Breast epithelium (tissue), 4 donors: ENCODE measurements at regions not wholly inside any gene's neighbourhood (a gene's known extent, or its start where the extent isn't known, plus 50 kb on each side); places are given as distances from the start of the nearest gene placed in this dataset.
A peak's percentile ranks its signal among the peaks of the same experiment; 100 is the strongest.

ENCODE experiments used
- DNase-seq, 2 donors: peaks; one replicate each; pipeline ENCODE4 v3.0.0-alpha.2; 2019; ENCODE audit warnings: low spot score in 2 of 2
- H3K27ac ChIP-seq, 2 donors: fragments of 200-600 bp; sonication (generic) in 1 of 2; one replicate each; pipeline ENCODE4 v1.5.1; 2016 to 2019; ENCODE audit warnings: mild to moderate bottlenecking in 1 of 2
- H3K27me3 ChIP-seq, 2 donors: fragments of 200-600 bp; sonication (generic) in 1 of 2; one replicate each; pipeline versions ENCODE4 v1.5.1 to v1.6.0; 2017 to 2019; ENCODE audit warnings: control low read depth in 1 of 2, mild to moderate bottlenecking in 1 of 2
- H3K36me3 ChIP-seq: fragments of 200-600 bp; one replicate; pipeline ENCODE4 v1.5.1; 2019
- H3K4me1 ChIP-seq, 2 donors: fragments of 200-600 bp; sonication (generic); one replicate each; pipeline ENCODE4 v1.5.1; 2016 to 2019; ENCODE audit warnings: control low read depth in 1 of 2
- H3K4me3 ChIP-seq, 3 donors: fragments of 200-600 bp; sonication (generic); 1 replicate in 2 of 3; 2 replicates in 1 of 3; pipeline ENCODE4 v1.5.1; 2016 to 2019; ENCODE audit warnings: mild to moderate bottlenecking in 3 of 3, moderate library complexity in 2 of 3
- H3K9me3 ChIP-seq, 2 donors: fragments of 200-600 bp; sonication (generic) in 1 of 2; one replicate each; pipeline ENCODE4 v1.5.1; 2016 to 2019; ENCODE audit warnings: control low read depth in 1 of 2
- POLR2A ChIP-seq: fragments of 450-650 bp; IDR thresholded peaks from one replicate; pipeline ENCODE4 v1.6.1; 2016; ENCODE audit warnings: antibody characterized with exemption, mild to moderate bottlenecking, moderate library complexity
- POLR2AphosphoS5 ChIP-seq, 3 donors: sonication (generic); formaldehyde crosslinking; IDR thresholded peaks; one replicate each; pipeline ENCODE4 v1.6.1; 2017; ENCODE audit warnings: antibody characterized with exemption in 3 of 3
- intact Hi-C: fragments of 100-400 bp; cut with DNase I; formaldehyde crosslinking; loops from one replicate; pipeline ENCODE4 v1.15.1; 2023; ENCODE audit warnings: low total_unique reads
- TF ChIP-seq, protein P1 (sequence below), 3 donors: fragments of 450-650 bp; IDR thresholded peaks; one replicate each; pipeline ENCODE4 v1.5.1; 2016 to 2017; ENCODE audit warnings: antibody characterized with exemption in 3 of 3, mild to moderate bottlenecking in 3 of 3, moderate library complexity in 3 of 3

GRCh38 chr13:73198991-73199411 is 140.2 kb downstream of the KLF5 start:
- TF ChIP-seq POLR2A (no peak), POLR2AphosphoS5 (IDR thresholded peaks at IDR 0.05) (no peak)
- TF ChIP-seq, protein P1, sequence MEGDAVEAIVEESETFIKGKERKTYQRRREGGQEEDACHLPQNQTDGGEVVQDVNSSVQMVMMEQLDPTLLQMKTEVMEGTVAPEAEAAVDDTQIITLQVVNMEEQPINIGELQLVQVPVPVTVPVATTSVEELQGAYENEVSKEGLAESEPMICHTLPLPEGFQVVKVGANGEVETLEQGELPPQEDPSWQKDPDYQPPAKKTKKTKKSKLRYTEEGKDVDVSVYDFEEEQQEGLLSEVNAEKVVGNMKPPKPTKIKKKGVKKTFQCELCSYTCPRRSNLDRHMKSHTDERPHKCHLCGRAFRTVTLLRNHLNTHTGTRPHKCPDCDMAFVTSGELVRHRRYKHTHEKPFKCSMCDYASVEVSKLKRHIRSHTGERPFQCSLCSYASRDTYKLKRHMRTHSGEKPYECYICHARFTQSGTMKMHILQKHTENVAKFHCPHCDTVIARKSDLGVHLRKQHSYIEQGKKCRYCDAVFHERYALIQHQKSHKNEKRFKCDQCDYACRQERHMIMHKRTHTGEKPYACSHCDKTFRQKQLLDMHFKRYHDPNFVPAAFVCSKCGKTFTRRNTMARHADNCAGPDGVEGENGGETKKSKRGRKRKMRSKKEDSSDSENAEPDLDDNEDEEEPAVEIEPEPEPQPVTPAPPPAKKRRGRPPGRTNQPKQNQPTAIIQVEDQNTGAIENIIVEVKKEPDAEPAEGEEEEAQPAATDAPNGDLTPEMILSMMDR (IDR thresholded peaks at IDR 0.05): no peak
- no peak for DNase-seq
- Histone ChIP-seq H3K27me3 (no peaks in the 10 kb centered on the region), H3K4me1 (no peaks in the 10 kb centered on the region), H3K4me3 (no peak overlapping the region), H3K27ac (peak overlapping the region in 1 of 2 donors; percentile 8), H3K9me3 (no peaks in the 10 kb centered on the region), H3K36me3 (no peaks in the 10 kb centered on the region)
- intact Hi-C loops: no loop called here

DNA sequence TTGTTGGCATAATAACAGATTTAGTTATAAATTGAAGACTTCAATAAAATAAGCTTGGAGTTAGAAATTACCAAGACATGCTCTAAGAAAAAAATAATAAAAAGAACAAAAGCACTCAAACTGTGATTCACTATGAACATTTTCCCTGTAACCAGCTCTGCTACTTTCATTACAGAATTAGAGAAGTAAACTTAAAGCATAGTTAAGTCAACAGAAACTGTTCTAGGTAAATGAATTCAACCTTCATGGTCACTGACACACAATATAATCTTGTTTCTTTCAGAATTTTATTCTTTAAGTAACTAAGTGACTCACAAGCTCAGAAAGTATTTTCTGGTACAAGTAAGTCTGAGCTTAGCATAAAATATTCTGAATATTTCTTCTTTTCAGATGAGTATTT is 136.3 kb downstream of the KLF5 start:
- no peak for DNase-seq
- no peaks in the 10 kb centered on the region for H3K27me3 ChIP-seq
- no peaks in the 10 kb centered on the region for H3K4me1 ChIP-seq
- no peaks in the 10 kb centered on the region for H3K36me3 ChIP-seq
- TF ChIP-seq POLR2AphosphoS5 (IDR thresholded peaks at IDR 0.05) (no peak), POLR2A (no peak)
- TF ChIP-seq, protein P1 (IDR thresholded peaks at IDR 0.05): no peak
- H3K27ac ChIP-seq: no peak overlapping the region
- no peaks in the 10 kb centered on the region for H3K9me3 ChIP-seq
- no peak overlapping the region for H3K4me3 ChIP-seq
- intact Hi-C loops: no loop called here

DNA sequence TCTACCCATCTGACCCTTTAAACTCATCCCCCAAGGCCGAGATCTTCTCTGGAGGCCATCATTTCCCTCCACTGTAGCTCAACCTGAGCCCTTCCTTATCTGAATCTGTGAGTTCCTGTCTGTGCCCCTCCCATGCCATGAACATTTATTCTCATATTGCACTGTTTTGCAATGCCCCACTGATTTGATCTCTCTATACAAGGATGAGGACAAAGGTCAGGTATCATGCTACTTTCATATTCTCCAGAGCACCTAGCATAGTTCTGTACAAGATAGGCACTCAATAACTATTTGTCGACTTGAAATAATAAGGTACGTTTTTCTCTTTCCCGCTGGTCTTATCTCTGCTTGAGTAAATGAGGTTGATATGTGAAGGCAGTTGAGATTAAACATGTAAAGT is 135.5 kb downstream of the KLF5 start:
- Histone ChIP-seq H3K4me3 (no peak overlapping the region), H3K27ac (no peak overlapping the region), H3K27me3 (no peaks in the 10 kb centered on the region), H3K4me1 (no peaks in the 10 kb centered on the region), H3K36me3 (no peaks in the 10 kb centered on the region), H3K9me3 (no peaks in the 10 kb centered on the region)
- TF ChIP-seq POLR2AphosphoS5 (IDR thresholded peaks at IDR 0.05) (no peak), POLR2A (no peak)
- TF ChIP-seq, protein P1 (IDR thresholded peaks at IDR 0.05): no peak
- no peak for DNase-seq
- intact Hi-C loops: no loop called here

- Histone ChIP-seq H3K9me3 (no peaks in the 10 kb centered on the region), H3K4me3 (no peak overlapping the region), H3K27ac (no peak overlapping the region), H3K27me3 (no peaks in the 10 kb centered on the region), H3K36me3 (no peaks in the 10 kb centered on the region), H3K4me1 (no peaks in the 10 kb centered on the region)
- no peak for DNase-seq
- intact Hi-C loops: no loop called here
- TF ChIP-seq, protein P1 (IDR thresholded peaks at IDR 0.05): no peak
- no peak for TF ChIP-seq POLR2A
- TF ChIP-seq POLR2AphosphoS5 (IDR thresholded peaks at IDR 0.05): no peak
Measured at GRCh38 chr13:73193554-73193953, 134.7 kb downstream of the KLF5 start.

DNA sequence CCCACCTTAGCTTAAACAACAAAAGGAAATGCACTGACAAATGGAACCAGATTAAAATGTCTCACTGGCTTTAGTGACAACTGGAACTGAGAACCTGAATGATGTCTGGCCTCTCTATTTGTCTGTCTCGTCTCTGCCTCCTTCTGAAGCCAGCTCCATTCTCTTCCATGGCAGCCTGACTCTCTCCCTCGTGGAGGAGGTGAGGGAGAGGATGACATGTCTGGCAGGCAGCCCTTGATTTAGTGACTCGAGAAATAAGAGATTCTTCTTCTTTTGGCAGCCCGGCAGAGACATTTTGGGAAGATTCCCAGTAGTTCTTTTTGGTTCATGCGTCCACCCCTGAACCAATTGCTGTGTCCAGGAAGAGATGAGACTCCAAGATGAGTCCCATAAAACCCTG is 131.7 kb downstream of the KLF5 start:
- Histone ChIP-seq H3K27me3 (no peaks in the 10 kb centered on the region), H3K9me3 (no peaks in the 10 kb centered on the region), H3K36me3 (no peaks in the 10 kb centered on the region), H3K4me1 (no peaks in the 10 kb centered on the region), H3K27ac (no peak overlapping the region), H3K4me3 (no peak overlapping the region)
- no peak for DNase-seq
- intact Hi-C loops: no loop called here
- TF ChIP-seq POLR2AphosphoS5 (IDR thresholded peaks at IDR 0.05) (no peak), POLR2A (no peak)
- TF ChIP-seq, protein P1 (IDR thresholded peaks at IDR 0.05): no peak
